IPS-15b (cell line): ENCODE measurements at regions not wholly inside any gene's neighbourhood (a gene's known extent, or its start where the extent isn't known, plus 50 kb on each side); places are given as distances from the start of the nearest gene placed in this dataset.

Source experiments
- H3K27me3 ChIP-seq: one replicate; pipeline ENCODE4 v1.6.1; 2013; ENCODE audit warnings: low read length; ENCODE audit not compliant: control insufficient read depth, insufficient read depth
- H3K36me3 ChIP-seq: one replicate; pipeline ENCODE4 v1.6.1; 2013; ENCODE audit warnings: low read length; ENCODE audit not compliant: control insufficient read depth, insufficient read depth
- H3K4me1 ChIP-seq: one replicate; pipeline ENCODE4 v1.6.1; 2013; ENCODE audit warnings: mild to moderate bottlenecking, low read length; ENCODE audit not compliant: control insufficient read depth, insufficient read depth
- H3K4me3 ChIP-seq: one replicate; pipeline ENCODE4 v1.5.1; 2013; ENCODE audit warnings: low read depth, low read length
- H3K9ac ChIP-seq: one replicate; pipeline ENCODE4 v1.6.1; 2013; ENCODE audit warnings: low read depth, mild to moderate bottlenecking, low read length
- H3K9me3 ChIP-seq: one replicate; pipeline ENCODE4 v1.6.1; 2013; ENCODE audit warnings: mild to moderate bottlenecking, low read length; ENCODE audit not compliant: control insufficient read depth, insufficient read depth

DNA sequence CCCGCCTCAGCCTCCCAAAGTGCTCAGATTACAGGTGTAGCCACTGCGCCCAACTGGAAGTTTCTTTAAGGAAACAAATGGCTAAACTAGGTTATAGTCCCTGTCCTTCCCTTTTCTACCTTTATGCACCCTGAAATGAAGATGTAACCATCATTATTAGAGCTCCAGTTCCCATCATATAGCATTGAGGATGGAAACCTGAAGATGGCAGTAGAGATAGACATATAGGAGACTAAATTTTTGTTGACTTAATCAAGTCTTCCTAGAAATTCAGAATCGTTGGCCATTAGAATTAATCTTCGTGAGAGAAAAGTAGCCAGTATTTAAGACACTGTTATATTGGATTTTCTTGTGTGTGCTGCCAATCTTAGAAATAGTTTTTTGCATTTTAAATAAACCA lies 1016.3 kb upstream of the NCAM2 start:
- Histone ChIP-seq H3K9me3 (no peaks in the 10 kb centered on the region), H3K9ac (no peak overlapping the region), H3K27me3 (no peaks in the 10 kb centered on the region), H3K36me3 (no peaks in the 10 kb centered on the region), H3K4me1 (no peaks in the 10 kb centered on the region), H3K4me3 (no peak overlapping the region)

DNA sequence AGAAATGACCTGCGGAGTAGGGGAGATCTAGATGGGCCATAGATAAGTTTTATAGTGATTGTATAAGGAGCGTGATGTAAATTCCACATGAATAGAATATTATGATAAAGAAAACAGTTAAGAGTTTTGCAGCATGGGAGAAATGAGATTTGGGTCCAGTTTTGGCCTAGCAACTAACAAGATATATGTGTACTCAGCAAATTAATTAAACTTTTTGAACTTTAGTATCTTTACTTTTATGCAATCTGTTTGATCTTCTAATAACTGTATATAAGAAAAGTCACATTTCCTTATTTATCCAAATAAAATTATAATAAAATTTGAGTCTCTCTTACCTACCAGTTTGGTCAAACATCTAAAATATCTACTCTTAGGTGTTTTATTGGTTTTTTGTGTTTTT lies 1011.8 kb upstream of the NCAM2 start:
- Histone ChIP-seq H3K36me3 (no peaks in the 10 kb centered on the region), H3K4me3 (no peak overlapping the region), H3K4me1 (no peaks in the 10 kb centered on the region), H3K9ac (no peak overlapping the region), H3K9me3 (no peaks in the 10 kb centered on the region), H3K27me3 (no peaks in the 10 kb centered on the region)

DNA sequence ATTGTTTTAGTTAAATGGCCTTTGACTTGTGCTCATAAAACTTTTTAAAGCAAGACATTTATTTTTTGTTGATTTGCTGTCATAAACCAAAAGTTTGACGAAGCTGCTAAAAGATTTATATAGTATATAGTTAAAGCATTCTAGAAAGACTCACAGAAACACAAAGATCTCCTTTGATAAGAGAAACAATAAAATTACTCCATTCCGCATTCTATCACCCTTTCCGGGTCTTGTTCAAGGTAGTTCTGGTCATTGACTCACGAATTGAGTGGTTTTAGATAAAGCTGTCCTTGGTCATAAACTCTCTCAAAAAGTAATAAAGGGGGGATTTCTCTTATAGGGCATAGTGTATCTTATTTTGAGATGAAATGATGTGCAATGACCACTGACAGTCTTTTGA lies 1010.5 kb upstream of the NCAM2 start:
- Histone ChIP-seq H3K4me1 (no peaks in the 10 kb centered on the region), H3K9me3 (no peaks in the 10 kb centered on the region), H3K4me3 (no peak overlapping the region), H3K27me3 (no peaks in the 10 kb centered on the region), H3K36me3 (no peaks in the 10 kb centered on the region), H3K9ac (no peak overlapping the region)

DNA sequence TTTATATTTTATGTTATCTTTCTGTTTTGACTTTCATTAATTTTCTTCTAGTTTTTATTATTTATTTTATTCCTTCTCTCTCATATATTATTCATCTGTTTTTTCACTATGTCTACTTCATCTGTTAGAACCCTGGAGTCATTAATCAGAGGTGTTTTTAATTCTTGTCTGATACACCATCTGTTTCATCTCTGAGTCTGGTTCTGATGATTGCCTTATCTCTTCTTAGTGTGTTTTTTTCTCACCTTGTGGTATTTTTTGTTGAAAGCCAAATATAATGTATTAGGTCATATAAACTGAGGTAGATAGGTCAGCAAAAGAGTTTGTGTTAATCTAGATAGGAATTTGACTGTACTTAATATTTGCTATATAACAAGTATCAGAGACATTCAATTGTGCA lies 1005.7 kb upstream of the NCAM2 start:
- H3K4me1 ChIP-seq = no peaks in the 10 kb centered on the region
- no peaks in the 10 kb centered on the region for H3K27me3 ChIP-seq
- no peak overlapping the region for H3K4me3 ChIP-seq
- H3K9ac ChIP-seq = no peak overlapping the region
- H3K36me3 ChIP-seq = no peaks in the 10 kb centered on the region
- no peaks in the 10 kb centered on the region for H3K9me3 ChIP-seq

DNA sequence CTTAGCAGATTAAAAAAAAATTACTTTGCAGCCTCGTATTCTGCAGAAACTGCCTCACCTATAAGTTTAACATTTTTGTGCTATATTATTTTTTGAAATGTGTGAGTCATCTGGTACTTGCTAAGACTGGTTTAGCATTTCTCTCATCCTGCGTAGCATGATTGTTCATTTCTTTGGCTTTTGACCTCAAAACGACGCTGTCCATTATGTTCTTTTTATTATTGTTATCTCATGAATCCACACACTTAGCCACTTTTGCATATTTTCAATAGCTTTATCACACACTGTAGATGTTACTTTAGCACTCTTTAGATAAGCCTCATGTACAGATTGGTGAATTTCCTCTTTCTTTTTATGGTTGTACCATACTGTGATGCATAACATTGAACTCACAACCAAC lies 1004.9 kb upstream of the NCAM2 start:
- Histone ChIP-seq H3K4me1 (no peaks in the 10 kb centered on the region), H3K9me3 (no peaks in the 10 kb centered on the region), H3K27me3 (no peaks in the 10 kb centered on the region), H3K36me3 (no peaks in the 10 kb centered on the region), H3K4me3 (no peak overlapping the region), H3K9ac (no peak overlapping the region)

DNA sequence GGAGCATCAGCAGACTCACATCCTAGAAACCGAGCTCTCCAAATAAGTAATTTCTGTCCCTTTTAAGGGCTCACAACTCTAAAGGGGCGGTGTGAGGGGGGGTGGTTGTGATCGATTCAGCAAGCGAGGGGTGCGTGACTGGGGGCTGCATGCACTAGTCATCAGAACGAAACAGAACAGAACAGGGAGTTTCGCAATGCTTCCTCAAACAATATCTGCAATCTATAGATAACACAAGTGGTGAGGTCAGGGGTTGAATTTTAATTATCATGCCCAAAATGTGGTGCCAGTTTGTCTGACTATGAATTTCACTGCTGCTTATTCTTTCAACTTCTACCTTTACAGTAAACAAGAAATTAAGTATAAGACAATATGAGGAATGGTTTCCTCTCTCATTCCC lies 1003.0 kb upstream of the NCAM2 start:
- H3K36me3 ChIP-seq = no peaks in the 10 kb centered on the region
- no peaks in the 10 kb centered on the region for H3K4me1 ChIP-seq
- H3K9me3 ChIP-seq = no peaks in the 10 kb centered on the region

DNA sequence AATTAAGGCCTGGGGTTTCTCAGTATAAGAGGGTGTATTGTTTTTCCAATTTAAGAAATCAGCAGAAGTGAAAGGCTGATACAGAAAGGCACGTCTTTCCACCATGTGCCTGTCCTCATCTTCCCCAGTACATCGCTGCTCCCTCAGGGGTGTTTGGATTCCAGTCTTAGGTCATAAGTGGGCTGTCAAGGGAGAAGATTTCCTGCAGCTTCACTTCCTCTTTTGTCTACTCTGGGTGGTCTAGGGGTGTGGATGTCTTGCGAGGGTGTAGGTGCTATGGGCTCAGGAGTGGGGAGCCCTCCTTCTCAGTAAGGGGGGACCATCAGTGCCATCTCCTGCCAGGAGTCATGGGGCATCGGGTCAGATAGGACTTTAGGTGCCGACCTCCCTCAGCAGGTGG lies 999.8 kb upstream of the NCAM2 start:
- H3K9me3 ChIP-seq = no peaks in the 10 kb centered on the region
- H3K4me3 ChIP-seq = no peak overlapping the region
- no peak overlapping the region for H3K9ac ChIP-seq
- no peaks in the 10 kb centered on the region for H3K36me3 ChIP-seq
- H3K27me3 ChIP-seq = no peaks in the 10 kb centered on the region
- H3K4me1 ChIP-seq = no peaks in the 10 kb centered on the region

More for the DNA sequence above, 1003.0 kb upstream of the NCAM2 start:
- Histone ChIP-seq H3K4me3 (no peak overlapping the region), H3K9ac (no peak overlapping the region), H3K27me3 (no peaks in the 10 kb centered on the region)

DNA sequence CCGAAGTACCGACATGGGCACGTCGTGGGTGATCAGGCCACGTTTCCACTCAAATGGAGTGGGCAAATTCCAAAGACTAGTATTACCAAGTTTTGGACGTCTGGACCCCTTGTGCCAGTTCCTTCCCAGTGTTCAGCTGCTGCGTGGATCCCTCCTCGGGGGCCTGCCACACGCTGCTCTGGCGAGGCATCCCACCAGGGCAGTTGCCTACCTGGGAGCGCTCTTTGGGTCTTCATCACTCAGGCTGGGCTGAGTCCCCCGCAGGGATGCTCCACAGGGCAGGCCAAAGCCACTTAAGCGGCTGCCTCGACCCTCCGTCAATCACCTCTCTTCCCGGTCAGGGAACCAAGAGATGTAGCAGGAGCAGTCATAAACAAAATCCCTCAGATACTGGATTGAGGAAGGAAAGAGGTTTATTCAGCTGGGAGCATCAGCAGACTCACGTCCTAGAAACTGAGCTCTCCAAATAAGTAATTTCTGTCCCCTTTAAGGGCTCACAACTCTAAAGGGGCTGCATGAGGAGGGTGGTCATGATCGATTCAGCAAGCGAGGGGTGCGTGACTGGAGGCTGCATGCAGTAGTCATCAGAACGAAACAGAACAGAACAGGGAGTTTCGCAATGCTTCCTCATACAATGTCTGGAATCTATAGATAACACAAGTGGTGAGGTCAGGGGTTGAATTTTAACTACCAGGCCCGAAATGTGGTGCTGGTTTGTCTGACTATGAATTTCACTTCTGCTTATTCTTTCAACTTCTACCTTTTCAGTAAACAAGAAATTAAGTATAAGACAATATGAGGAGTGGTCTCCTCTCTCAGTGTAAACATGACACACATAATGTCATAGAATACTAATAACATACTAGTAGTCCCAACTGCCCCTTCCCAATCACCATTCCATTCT lies 998.6 kb upstream of the NCAM2 start:
- no peak overlapping the region for H3K9ac ChIP-seq
- no peaks in the 10 kb centered on the region for H3K4me1 ChIP-seq
- H3K9me3 ChIP-seq = no peaks in the 10 kb centered on the region
- no peak overlapping the region for H3K4me3 ChIP-seq
- no peaks in the 10 kb centered on the region for H3K36me3 ChIP-seq
- no peaks in the 10 kb centered on the region for H3K27me3 ChIP-seq

DNA sequence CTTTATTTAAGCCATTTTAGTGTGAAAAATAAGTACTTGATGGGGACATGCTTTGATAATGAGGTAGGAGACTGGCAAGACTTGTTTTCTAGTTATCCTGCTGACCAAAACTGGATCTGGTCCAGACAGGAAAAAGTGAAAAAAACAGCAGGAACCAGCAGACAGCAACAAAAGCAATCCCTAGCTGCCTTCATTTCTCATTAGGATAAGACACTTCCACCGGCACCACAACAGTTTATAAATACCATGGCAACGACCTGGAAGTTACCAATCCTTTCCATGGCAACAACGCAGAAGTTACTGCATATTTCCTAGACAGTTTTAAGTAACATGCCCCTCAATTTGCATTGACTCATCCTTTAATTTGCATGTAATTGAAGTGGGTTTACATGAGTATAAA lies 993.8 kb upstream of the NCAM2 start:
- no peaks in the 10 kb centered on the region for H3K4me1 ChIP-seq
- H3K9ac ChIP-seq = no peak overlapping the region
- H3K4me3 ChIP-seq = no peak overlapping the region
- H3K27me3 ChIP-seq = no peaks in the 10 kb centered on the region
- H3K9me3 ChIP-seq = no peaks in the 10 kb centered on the region
- no peaks in the 10 kb centered on the region for H3K36me3 ChIP-seq

DNA sequence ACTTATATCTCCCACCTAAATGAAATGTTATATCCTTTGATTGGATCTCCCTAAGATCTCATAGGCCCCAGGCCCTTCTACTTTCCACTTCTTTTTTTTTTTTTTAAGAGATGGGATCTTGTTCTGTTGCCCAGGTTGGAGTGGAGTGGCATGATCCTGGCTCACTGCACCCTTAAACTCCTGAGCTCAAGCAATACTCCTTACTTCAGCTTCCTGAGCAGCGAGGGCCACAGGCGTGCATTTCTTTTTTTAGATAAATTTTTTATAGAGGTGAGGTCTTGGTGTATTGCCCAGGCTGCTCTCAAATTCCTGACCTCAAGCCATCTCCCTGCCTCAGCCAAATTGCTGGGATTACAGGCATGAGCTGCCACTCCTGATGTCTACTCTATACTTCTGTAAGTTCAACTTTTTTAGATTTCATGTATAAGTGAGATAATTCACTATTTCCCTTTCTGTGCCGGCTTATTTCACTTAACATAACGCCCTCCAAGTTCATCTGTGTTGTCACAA lies 987.5 kb upstream of the NCAM2 start:
- no peak overlapping the region for H3K4me3 ChIP-seq
- H3K9ac ChIP-seq = no peak overlapping the region
- peaks cover 1% of the 10 kb centered on the region for H3K4me1 ChIP-seq
- H3K27me3 ChIP-seq = no peaks in the 10 kb centered on the region
- no peaks in the 10 kb centered on the region for H3K36me3 ChIP-seq
- H3K9me3 ChIP-seq = no peaks in the 10 kb centered on the region

DNA sequence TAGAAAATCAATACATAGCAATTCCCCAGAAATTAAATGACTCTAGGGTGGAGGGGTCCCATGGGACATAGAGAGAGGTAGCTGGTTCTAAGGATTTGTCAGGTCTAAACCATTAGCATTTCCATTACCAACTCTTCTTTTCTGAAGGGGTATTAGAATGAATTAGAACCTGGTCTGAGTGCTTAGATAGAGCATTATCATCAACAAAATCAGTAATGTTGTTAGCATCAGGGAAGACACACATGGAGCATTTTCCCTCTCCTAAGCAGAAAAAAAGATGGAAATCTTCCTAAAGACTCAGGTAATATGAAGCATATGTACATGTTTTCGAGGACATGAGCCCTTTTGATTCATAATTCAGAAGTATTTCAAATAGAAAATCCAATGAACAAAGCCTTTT lies 984.4 kb upstream of the NCAM2 start:
- H3K9ac ChIP-seq = no peak overlapping the region
- no peaks in the 10 kb centered on the region for H3K9me3 ChIP-seq
- no peak overlapping the region for H3K4me3 ChIP-seq
- no peaks in the 10 kb centered on the region for H3K27me3 ChIP-seq
- peaks cover 13% of the 10 kb centered on the region for H3K4me1 ChIP-seq
- H3K36me3 ChIP-seq = no peaks in the 10 kb centered on the region

DNA sequence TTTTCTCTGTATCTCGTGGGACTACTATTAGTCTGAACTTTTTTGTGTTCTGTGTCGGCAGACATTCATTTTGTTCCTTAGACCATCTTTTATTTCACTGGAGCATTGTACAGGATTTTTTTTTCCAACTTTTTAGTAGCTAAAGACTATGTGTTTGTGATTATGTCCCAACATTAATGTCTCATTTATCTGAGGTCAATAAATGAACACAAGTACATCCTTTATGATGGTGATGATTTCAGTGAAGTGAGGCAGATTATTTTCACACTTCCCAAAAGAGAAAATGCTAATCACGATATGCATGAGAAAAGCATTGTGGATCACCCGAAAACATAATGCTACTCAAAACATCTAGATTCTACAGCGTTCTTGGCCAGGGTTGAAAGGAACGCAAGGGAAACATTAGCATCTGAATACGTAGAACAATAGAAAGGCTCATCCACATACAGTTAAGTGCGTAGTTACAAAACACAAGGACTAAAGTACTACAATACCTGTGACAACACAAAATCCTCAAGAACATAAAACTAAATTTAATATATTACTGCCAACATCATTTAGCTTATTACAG lies 981.7 kb upstream of the NCAM2 start:
- Histone ChIP-seq H3K27me3 (no peaks in the 10 kb centered on the region), H3K9me3 (no peaks in the 10 kb centered on the region), H3K4me3 (no peak overlapping the region), H3K9ac (no peak overlapping the region), H3K4me1 (peaks cover 13% of the 10 kb centered on the region), H3K36me3 (no peaks in the 10 kb centered on the region)
